NB4 (cell line): ENCODE measurements at regions not wholly inside any gene's neighbourhood (a gene's known extent, or its start where the extent isn't known, plus 50 kb on each side); places are given as distances from the start of the nearest gene placed in this dataset.

ENCODE experiments used
- CTCF ChIP-seq: IDR thresholded peaks from one replicate; pipeline ENCODE4 v1.5.1; 2012; ENCODE audit warnings: low read depth, low read length
- MAX ChIP-seq: IDR thresholded peaks from 2 replicates; pipeline ENCODE4 v1.6.1; 2011; ENCODE audit warnings: low read depth, low read length
- MYC ChIP-seq: IDR thresholded peaks from 2 replicates; pipeline ENCODE4 v1.6.1; 2011; ENCODE audit warnings: low read depth, low read length

- no peak for TF ChIP-seq MAX
- TF ChIP-seq CTCF: no peak
- TF ChIP-seq MYC: no peak
Measured at GRCh38 chr7:12089951-12090756, 120.9 kb upstream of the TMEM106B start.
